ENCODE measurements at regions not wholly inside any gene's neighbourhood (a gene's known extent, or its start where the extent isn't known, plus 50 kb on each side); places are given as distances from the start of the nearest gene placed in this dataset.

- TF ChIP-seq POLR2A (IDR thresholded peaks at IDR 0.05) = no peak
- no peak for TF ChIP-seq POLR2AphosphoS5 (IDR thresholded peaks at IDR 0.05)
- TF ChIP-seq CTCF (IDR thresholded peaks at IDR 0.05) = no peak
- Histone ChIP-seq H3K4me3 (no peak overlapping the region), H3K9me3 (no peaks in the 10 kb centered on the region), H3K4me1 (no peaks in the 10 kb centered on the region), H3K27me3 (no peaks in the 10 kb centered on the region), H3K27ac (no peak overlapping the region), H3K36me3 (no peaks in the 10 kb centered on the region)
- DNase-seq (ENCODE audit: low spot score in 2 of 2) = no peak
- intact Hi-C loops (cut with DNase I; ENCODE audit: low total_unique reads) = no loop called here
Observed at GRCh38 chr11:15727520-15727914, 612.8 kb downstream of the INSC start.

- Histone ChIP-seq H3K36me3 (no peaks in the 10 kb centered on the region), H3K27me3 (no peaks in the 10 kb centered on the region), H3K9me3 (no peaks in the 10 kb centered on the region), H3K4me3 (no peak overlapping the region), H3K4me1 (no peaks in the 10 kb centered on the region), H3K27ac (no peak overlapping the region)
- no peak for TF ChIP-seq POLR2AphosphoS5 (IDR thresholded peaks at IDR 0.05)
- no peak for TF ChIP-seq POLR2A (IDR thresholded peaks at IDR 0.05)
- no peak for TF ChIP-seq CTCF (IDR thresholded peaks at IDR 0.05)
- DNase-seq (ENCODE audit: low spot score in 2 of 2) = no peak
- intact Hi-C loops (cut with DNase I; ENCODE audit: low total_unique reads) = no loop called here
Observed at GRCh38 chr11:15728207-15728606, 613.5 kb downstream of the INSC start.

- Histone ChIP-seq H3K36me3 (no peaks in the 10 kb centered on the region), H3K27me3 (no peaks in the 10 kb centered on the region), H3K9me3 (no peaks in the 10 kb centered on the region), H3K4me3 (no peak overlapping the region), H3K27ac (no peak overlapping the region), H3K4me1 (no peaks in the 10 kb centered on the region)
- intact Hi-C loops (cut with DNase I; ENCODE audit: low total_unique reads) = no loop called here
- no peak for DNase-seq (ENCODE audit: low spot score in 2 of 2)
- TF ChIP-seq POLR2A (IDR thresholded peaks at IDR 0.05) (no peak), CTCF (IDR thresholded peaks at IDR 0.05) (no peak), POLR2AphosphoS5 (IDR thresholded peaks at IDR 0.05) (no peak)
Observed at GRCh38 chr11:15730263-15730994, 615.7 kb downstream of the INSC start.

- no peak for TF ChIP-seq POLR2A (IDR thresholded peaks at IDR 0.05)
- no peak for TF ChIP-seq POLR2AphosphoS5 (IDR thresholded peaks at IDR 0.05)
- no peak for TF ChIP-seq CTCF (IDR thresholded peaks at IDR 0.05)
- H3K4me1 ChIP-seq = no peaks in the 10 kb centered on the region
- DNase-seq (ENCODE audit: low spot score in 2 of 2) = no peak
- no peaks in the 10 kb centered on the region for H3K36me3 ChIP-seq
- H3K9me3 ChIP-seq = no peaks in the 10 kb centered on the region
- no peak overlapping the region for H3K4me3 ChIP-seq
- H3K27ac ChIP-seq = no peak overlapping the region
- intact Hi-C loops (cut with DNase I; ENCODE audit: low total_unique reads) = no loop called here
- H3K27me3 ChIP-seq = no peaks in the 10 kb centered on the region
Observed at GRCh38 chr11:15730995-15731385, 616.3 kb downstream of the INSC start.

- Histone ChIP-seq H3K27ac (no peak overlapping the region), H3K36me3 (no peaks in the 10 kb centered on the region), H3K9me3 (no peaks in the 10 kb centered on the region), H3K4me3 (no peak overlapping the region), H3K4me1 (no peaks in the 10 kb centered on the region), H3K27me3 (no peaks in the 10 kb centered on the region)
- TF ChIP-seq POLR2AphosphoS5 (IDR thresholded peaks at IDR 0.05) = no peak
- TF ChIP-seq POLR2A (IDR thresholded peaks at IDR 0.05) = no peak
- no peak for TF ChIP-seq CTCF (IDR thresholded peaks at IDR 0.05)
- intact Hi-C loops (cut with DNase I; ENCODE audit: low total_unique reads) = no loop called here
- DNase-seq (ENCODE audit: low spot score in 2 of 2) = no peak
Observed at GRCh38 chr11:15735706-15736105, 620.6 kb downstream of the SOX6 start.

Data from breast epithelium (tissue), 4 donors.